ENCODE measurements at regions not wholly inside any gene's neighbourhood (a gene's known extent, or its start where the extent isn't known, plus 50 kb on each side); places are given as distances from the start of the nearest gene placed in this dataset.

DNA sequence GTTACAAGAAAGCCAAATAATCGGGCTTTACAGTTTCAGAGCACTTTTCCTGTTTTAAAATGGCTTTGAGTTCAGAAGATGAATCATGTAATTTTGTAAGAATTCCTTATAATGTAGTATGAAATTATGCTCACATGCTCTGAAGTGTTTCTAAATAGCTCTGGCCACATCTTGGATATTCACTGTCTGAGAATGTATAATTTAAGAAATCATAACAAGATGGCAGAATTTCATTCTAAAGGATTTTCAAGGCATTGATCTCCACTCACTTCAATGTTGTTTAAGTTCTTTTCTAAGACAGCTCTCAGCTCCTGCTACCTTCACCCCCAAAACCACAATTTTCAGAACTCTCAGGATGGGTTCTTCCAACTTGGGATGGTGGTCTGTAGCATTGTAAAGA lies 180.1 kb downstream of the DACT1 start:
- no peak overlapping the region for H3K4me3 ChIP-seq
- H3K36me3 ChIP-seq: no peaks in the 10 kb centered on the region
- TF ChIP-seq POLR2A (IDR thresholded peaks at IDR 0.05): no peak
- no peak overlapping the region for H3K27ac ChIP-seq
- H3K9me3 ChIP-seq: no peaks in the 10 kb centered on the region
- DNase-seq (ENCODE audit: low spot score in 2 of 2): no peak
- peaks cover 9% of the 10 kb centered on the region for H3K4me1 ChIP-seq
- 67% methylated on average over 1 of the region's 1 CpG for WGBS
- H3K27me3 ChIP-seq: no peaks in the 10 kb centered on the region

DNA sequence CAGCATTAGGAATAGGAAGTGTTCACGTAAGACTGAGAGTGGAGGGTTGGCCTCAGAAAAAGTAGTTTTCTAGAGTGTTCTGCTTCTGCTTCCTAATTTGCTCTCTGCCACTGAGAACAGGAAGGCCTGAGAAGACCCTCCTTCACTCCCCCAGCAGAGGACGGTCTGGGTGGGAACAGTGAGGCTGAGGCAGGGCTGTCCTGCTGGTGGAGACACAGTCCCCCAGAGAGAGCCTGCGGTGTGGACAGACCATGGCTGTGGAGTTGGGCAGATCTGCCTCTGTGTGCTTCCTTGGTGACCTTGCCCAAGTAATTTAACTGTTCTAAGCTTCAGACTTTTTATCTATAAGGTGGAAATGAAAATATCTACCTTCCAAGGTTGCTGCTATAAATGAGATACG lies 182.3 kb downstream of the DACT1 start:
- H3K27me3 ChIP-seq: no peaks in the 10 kb centered on the region
- H3K27ac ChIP-seq: no peak overlapping the region
- no peak overlapping the region for H3K4me3 ChIP-seq
- H3K36me3 ChIP-seq: no peaks in the 10 kb centered on the region
- H3K4me1 ChIP-seq: peaks cover 9% of the 10 kb centered on the region
- H3K9me3 ChIP-seq: no peaks in the 10 kb centered on the region
- no peak for TF ChIP-seq POLR2AphosphoS5 (IDR thresholded peaks at IDR 0.05)
- no peak for TF ChIP-seq POLR2A (IDR thresholded peaks at IDR 0.05)
- TF ChIP-seq, protein P1, sequence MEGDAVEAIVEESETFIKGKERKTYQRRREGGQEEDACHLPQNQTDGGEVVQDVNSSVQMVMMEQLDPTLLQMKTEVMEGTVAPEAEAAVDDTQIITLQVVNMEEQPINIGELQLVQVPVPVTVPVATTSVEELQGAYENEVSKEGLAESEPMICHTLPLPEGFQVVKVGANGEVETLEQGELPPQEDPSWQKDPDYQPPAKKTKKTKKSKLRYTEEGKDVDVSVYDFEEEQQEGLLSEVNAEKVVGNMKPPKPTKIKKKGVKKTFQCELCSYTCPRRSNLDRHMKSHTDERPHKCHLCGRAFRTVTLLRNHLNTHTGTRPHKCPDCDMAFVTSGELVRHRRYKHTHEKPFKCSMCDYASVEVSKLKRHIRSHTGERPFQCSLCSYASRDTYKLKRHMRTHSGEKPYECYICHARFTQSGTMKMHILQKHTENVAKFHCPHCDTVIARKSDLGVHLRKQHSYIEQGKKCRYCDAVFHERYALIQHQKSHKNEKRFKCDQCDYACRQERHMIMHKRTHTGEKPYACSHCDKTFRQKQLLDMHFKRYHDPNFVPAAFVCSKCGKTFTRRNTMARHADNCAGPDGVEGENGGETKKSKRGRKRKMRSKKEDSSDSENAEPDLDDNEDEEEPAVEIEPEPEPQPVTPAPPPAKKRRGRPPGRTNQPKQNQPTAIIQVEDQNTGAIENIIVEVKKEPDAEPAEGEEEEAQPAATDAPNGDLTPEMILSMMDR (IDR thresholded peaks at IDR 0.05): no peak
- WGBS: 87% methylated on average over 4 of the region's 4 CpGs
- DNase-seq (ENCODE audit: low spot score in 2 of 2): no peak

DNA sequence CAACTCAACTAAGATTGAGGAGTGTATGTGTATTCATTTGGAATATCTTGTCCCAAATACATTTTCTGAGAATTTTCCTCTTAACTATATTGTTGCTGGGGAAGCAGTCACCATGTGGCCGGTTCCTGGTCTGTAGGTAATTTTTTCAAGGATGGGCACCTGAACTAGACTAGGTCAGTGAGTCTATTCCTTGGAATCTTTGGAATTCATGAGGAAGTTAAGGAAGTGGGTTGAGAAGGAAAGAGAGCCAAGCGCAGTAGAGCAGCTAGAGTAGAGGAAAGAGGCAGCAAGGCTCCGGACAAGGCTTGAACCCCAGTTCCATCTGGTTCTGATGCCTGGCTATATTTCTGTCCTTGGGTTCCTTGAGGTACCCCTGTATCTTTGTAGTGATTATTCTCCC lies 183.7 kb downstream of the DACT1 start:
- no peaks in the 10 kb centered on the region for H3K27me3 ChIP-seq
- no peaks in the 10 kb centered on the region for H3K9me3 ChIP-seq
- no peak overlapping the region for H3K4me3 ChIP-seq
- no peaks in the 10 kb centered on the region for H3K4me1 ChIP-seq
- DNase-seq (ENCODE audit: low spot score in 2 of 2): no peak
- H3K36me3 ChIP-seq: no peaks in the 10 kb centered on the region
- WGBS: 94% methylated on average over 3 of the region's 3 CpGs
- H3K27ac ChIP-seq: no peak overlapping the region
- TF ChIP-seq POLR2AphosphoS5 (IDR thresholded peaks at IDR 0.05) (no peak), EP300 (IDR thresholded peaks at IDR 0.05) (no peak), POLR2A (IDR thresholded peaks at IDR 0.05) (no peak)
- TF ChIP-seq, protein P1 (IDR thresholded peaks at IDR 0.05): no peak

DNA sequence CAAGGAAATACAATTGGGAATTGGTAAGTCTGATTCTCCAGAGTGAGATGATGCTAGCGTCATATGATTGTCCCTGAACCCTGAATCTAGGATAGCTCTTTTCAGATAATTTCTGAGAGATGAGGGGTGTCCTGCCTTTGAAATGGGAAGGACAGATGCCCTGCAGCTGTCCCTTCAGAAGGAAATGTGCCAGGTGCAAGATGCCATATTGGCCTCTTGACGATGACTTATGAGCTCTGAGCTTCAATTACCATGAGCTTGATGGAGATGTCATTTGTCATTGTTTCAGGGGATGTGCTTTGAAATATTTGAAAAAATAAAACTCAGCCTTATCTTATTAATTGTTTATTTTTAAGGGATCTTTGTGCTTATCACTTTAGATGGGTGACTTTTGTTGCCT lies 185.1 kb downstream of the DACT1 start:
- H3K9me3 ChIP-seq: no peaks in the 10 kb centered on the region
- H3K36me3 ChIP-seq: no peaks in the 10 kb centered on the region
- 90% methylated on average over 2 of the region's 2 CpGs for WGBS
- no peaks in the 10 kb centered on the region for H3K4me1 ChIP-seq
- no peaks in the 10 kb centered on the region for H3K27me3 ChIP-seq
- H3K4me3 ChIP-seq: no peak overlapping the region
- no peak overlapping the region for H3K27ac ChIP-seq
- DNase-seq (ENCODE audit: low spot score in 2 of 2): no peak
- TF ChIP-seq POLR2AphosphoS5 (IDR thresholded peaks at IDR 0.05): no peak
- TF ChIP-seq, protein P1 (IDR thresholded peaks at IDR 0.05): no peak
- TF ChIP-seq EP300 (IDR thresholded peaks at IDR 0.05): no peak
- no peak for TF ChIP-seq POLR2A (IDR thresholded peaks at IDR 0.05)

DNA sequence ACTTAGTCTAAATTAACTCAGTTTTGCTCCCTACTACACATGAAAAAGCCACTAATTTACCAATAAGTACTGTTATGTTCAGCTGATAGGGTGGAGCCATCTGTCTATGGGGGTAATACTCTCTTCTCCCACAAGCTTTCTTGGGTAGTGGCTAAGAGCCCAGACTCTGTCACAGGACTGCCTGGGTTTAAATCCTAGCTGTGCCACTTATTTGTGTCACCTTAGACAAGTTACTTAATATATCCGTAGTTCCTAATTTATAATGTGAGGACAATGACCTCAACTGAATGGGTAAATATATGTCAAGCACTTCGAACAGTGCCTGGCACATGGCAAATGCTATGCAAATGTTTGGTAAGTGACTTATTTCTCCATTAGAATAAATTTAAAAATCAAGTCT lies 185.6 kb downstream of the DACT1 start:
- WGBS: 89% methylated on average over 2 of the region's 2 CpGs
- no peak for DNase-seq (ENCODE audit: low spot score in 2 of 2)
- no peaks in the 10 kb centered on the region for H3K4me1 ChIP-seq
- H3K9me3 ChIP-seq: no peaks in the 10 kb centered on the region
- H3K27ac ChIP-seq: no peak overlapping the region
- H3K36me3 ChIP-seq: no peaks in the 10 kb centered on the region
- TF ChIP-seq, protein P1 (IDR thresholded peaks at IDR 0.05): no peak
- TF ChIP-seq POLR2A (IDR thresholded peaks at IDR 0.05) (no peak), POLR2AphosphoS5 (IDR thresholded peaks at IDR 0.05) (no peak), EP300 (IDR thresholded peaks at IDR 0.05) (no peak)
- no peak overlapping the region for H3K4me3 ChIP-seq
- H3K27me3 ChIP-seq: no peaks in the 10 kb centered on the region

DNA sequence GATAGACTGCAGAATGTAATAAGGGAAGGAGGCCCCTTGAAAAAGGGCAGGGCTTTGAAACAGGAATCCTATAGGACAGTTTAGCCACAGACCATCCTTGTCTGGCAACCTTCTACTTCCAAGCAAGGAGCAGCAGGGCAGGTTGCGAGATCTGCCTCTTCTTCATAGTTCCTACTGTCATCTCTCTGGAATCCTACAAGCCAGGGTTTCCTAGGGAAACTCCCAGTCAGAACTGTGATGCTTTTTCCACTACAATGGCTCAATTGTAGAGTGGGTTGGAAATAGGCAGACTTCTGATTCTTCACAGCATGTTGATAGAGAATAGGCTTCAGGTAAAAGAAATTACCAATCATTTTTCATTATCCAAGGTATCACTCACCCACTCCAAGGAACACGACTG lies 186.3 kb downstream of the DACT1 start:
- Histone ChIP-seq H3K9me3 (no peaks in the 10 kb centered on the region), H3K36me3 (no peaks in the 10 kb centered on the region), H3K27me3 (no peaks in the 10 kb centered on the region), H3K4me1 (no peaks in the 10 kb centered on the region), H3K27ac (no peak overlapping the region), H3K4me3 (no peak overlapping the region)
- no peak for DNase-seq (ENCODE audit: low spot score in 2 of 2)
- WGBS: 57% methylated on average over 2 of the region's 2 CpGs
- no peak for TF ChIP-seq EP300 (IDR thresholded peaks at IDR 0.05)
- no peak for TF ChIP-seq POLR2AphosphoS5 (IDR thresholded peaks at IDR 0.05)
- no peak for TF ChIP-seq POLR2A (IDR thresholded peaks at IDR 0.05)
- TF ChIP-seq, protein P1 (IDR thresholded peaks at IDR 0.05): no peak
